ENCODE measurements at regions not wholly inside any gene's neighbourhood (a gene's known extent, or its start where the extent isn't known, plus 50 kb on each side); places are given as distances from the start of the nearest gene placed in this dataset.

DNA sequence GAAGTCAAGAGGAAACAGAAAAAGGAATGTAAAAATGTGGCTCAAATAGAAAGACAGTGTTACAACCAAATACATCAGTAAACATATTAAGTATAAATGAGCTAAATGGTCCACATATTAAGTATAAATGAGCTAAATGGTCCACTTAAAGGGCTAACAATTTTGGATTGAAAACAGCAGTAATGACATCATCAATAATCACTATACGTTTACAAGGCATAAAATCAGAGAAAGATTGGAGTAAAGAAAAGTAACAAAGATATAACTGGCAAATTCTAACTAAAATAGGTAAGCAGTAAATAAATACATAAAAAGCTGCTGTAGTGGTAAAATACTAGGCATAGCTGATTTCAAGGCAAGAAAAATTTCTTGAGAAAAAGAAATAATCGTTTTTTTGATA is 1298.4 kb upstream of the CELF2 start:
- DNase-seq (ENCODE audit: low read depth, low spot score) = no peak

DNA sequence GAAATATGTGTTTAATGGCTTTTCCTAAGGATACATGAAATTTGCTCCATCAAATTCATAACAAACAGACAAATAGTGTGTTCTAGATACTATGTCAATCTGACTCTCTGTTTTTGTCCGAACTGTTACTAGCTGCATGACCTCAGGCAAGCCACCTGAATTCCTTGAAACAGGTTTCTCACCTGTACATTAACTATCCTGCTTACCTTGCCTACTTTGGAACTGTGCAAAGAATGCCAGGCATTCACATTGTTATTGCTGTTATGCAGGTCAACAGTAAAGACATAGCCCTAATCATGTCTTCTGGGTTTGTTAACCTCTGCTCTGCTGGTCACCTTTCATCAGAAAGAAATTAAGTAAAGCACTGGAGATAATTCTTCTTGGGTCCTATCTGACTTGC is 1283.9 kb upstream of the CELF2 start:
- DNase-seq (ENCODE audit: low read depth, low spot score) = no peak

DNA sequence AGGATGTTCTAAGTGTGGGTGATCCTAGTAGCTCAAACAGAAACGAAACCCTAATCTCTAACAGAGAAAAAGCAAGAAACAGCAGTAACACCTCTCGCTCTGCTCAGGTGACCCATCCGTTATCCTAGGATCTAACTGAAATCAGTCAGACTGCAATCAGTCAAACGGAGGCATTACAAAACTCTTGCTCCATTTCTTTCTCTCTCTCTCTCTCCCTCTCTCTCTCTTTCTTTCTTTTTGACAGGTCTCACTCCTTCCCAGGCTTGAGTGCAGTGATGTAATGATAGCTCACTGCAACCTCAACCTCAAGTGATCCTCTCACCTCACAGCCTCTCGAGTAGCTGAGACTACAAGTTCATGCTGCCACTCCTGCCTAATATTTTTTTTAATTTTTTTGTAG is 1283.5 kb upstream of the CELF2 start:
- DNase-seq (ENCODE audit: low read depth, low spot score) = no peak

GRCh38 chr10:9735731-9736130 is 1281.9 kb upstream of the CELF2 start:
- DNase-seq (ENCODE audit: low read depth, low spot score) = no peak

- DNase-seq (ENCODE audit: low read depth, low spot score) = no peak
Measured at GRCh38 chr10:9743639-9744038, 1274.0 kb upstream of the CELF2 start.

DNA sequence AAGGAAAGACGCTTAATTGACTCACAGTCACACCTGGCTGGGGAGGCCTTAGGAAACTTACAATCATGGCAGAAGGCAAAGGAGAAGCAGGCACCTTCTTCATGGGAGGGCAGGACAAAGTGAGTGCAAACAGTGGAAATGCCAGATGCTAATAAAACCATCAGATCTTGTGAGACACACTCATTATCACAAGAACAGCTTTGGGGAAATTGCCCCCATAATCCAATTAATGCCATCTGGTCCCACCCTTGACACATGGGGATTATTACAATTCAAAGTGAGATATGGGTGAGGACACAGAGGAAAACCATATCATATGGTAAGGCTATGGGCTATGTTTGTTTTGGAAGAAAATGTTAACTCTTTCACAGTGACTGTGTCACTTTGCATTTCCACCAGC is 1272.5 kb upstream of the CELF2 start:
- DNase-seq (ENCODE audit: low read depth, low spot score) = no peak

GRCh38 chr10:9757176-9757575 is 1260.5 kb upstream of the CELF2 start:
- no peak for DNase-seq (ENCODE audit: low read depth, low spot score)

DNA sequence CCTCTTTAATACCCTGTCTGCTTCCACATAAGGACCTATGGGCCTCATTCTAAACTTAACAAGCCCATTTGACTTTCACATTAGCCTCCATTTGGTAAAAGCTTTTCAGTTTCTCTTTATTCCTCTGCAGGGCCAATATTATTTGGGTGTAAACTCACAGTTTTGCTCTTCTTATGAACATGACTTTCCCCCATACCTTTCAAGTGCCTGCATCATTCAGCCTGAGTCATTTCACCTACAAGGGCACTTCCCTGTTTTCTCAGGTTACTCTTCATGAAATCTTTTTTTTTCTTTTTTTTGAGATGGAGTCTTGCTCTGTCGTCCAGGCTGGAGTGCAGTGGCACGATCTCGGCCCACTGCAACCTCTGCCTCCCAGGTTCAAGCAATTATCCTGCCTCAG is 1258.1 kb upstream of the CELF2 start:
- DNase-seq (ENCODE audit: low read depth, low spot score) = no peak

- DNase-seq (ENCODE audit: low read depth, low spot score) = no peak
Measured at GRCh38 chr10:9762966-9763656, 1254.6 kb upstream of the CELF2 start.

DNA sequence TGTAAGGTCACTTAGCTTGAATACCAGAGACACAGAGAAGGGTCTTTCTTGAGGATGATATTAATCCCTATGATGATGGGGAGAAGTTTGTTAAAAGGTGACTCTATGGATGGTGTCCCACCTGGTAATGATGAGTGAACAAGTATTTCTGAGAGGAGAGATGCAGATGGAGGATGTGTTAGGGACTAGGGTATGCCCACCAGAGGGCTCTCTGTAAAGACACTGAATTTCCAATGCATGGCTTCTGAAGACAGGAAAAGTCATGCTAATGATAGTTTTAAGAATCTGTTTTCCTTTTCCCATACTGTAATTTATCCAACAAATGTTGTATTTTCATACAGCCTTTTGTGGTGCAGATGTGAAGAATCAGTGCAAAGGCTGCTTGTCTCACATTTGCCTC is 1250.9 kb upstream of the CELF2 start:
- no peak for DNase-seq (ENCODE audit: low read depth, low spot score)

DNA sequence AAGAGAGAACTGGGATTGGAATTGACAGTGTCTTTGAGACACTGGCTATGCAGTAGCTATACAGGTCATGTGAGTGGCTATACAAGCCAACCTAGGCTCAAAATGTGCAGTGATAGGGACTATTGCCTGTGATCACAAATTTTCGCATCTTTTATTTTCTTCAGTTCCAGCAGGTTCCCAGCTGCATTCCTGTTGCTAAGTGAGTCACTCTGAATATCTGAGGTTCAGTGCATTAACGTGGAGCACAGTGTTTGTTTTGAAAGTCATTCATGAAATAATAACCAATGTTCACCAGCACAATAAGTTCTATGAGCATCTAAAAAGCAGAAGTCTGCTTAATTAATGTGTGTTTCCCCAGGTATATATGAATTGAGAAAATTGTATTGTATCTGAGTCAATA is 1236.0 kb upstream of the CELF2 start:
- no peak for DNase-seq (ENCODE audit: low read depth, low spot score)

DNA sequence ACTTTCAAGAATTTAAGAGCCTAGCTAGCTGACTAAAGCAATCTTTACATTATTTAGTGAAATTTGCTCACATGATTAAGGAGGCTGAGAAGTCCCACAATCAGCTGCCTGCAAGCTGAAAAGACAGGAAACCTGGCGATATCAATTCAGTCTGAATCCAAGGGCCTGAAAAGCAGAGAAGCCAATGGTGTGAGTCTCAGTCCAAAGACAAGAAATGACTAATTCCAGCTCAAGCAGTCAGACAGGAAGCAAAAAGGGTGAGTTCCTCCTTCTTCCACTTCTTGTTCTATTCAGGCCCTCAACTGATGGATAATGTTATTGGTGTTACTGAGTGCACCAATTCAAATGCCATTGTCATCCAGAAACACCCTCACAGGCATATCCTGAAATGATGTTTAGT is 1231.6 kb upstream of the CELF2 start:
- no peak for DNase-seq (ENCODE audit: low read depth, low spot score)

- DNase-seq (ENCODE audit: low read depth, low spot score) = no peak
Measured at GRCh38 chr10:9786576-9786975, 1231.1 kb upstream of the CELF2 start.

DNA sequence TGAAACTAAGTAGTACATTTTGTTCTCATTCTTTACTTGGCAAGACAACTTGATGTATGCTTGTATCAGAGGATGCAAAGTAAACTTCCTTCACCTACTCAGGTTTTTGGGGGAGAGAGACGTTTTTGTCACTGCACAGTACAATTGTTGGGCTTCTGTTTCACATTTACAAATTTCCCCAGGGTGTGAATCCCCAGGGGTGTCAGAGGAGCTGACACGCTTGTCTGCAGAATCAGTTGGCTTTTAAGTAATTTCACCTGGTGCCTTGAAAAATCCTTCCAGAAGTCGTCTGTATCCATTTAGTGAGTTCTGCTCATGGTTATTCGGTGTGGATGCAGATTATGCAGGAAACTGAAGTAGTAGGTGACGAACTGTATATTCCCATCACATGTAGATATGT is 1227.7 kb upstream of the CELF2 start:
- no peak for DNase-seq (ENCODE audit: low read depth, low spot score)

GRCh38 chr10:9792181-9792580 is 1225.5 kb upstream of the CELF2 start:
- DNase-seq (ENCODE audit: low read depth, low spot score) = no peak

- DNase-seq (ENCODE audit: low read depth, low spot score) = no peak
Measured at GRCh38 chr10:9796564-9796963, 1221.1 kb upstream of the CELF2 start.

DNA sequence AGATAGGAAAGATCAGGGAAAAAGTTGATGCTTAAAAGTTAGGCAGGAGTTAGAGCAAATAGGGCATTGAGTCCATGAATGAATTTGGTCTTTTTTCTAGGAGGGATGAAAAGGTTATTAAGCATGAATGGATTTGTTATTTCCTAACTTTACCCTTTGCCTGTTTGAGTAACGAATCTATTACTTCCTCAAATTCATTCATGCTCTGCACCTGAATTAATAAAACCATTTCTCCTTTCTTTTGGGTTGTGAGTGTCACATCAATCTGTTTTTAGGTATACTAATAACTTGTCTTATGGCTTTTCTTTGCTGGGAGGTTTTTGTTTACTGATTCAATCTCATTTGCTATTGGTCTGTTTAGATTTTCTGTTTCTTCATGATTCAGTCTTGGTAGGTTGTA is 1217.7 kb upstream of the CELF2 start:
- no peak for DNase-seq (ENCODE audit: low read depth, low spot score)

DNA sequence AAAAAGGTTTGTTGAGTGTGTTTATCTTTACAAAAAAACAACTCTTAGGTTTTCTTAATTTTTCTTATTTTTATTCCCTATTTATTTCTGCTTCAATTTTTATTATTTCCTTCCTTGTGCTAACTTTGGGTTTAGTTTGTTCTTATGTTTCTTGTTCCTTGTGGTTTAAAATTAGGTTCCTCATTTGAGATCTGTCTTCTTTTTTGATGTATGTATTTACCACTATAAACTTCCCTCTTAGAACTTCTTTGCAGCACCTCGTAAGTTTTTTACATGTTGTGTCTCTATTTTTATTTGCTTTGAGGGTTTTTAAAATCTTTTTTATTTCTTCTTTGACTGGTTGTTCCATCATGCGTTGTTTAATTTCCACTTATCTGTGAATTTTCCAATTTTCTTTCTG is 1217.1 kb upstream of the CELF2 start:
- no peak for DNase-seq (ENCODE audit: low read depth, low spot score)

- DNase-seq (ENCODE audit: low read depth, low spot score) = no peak
Measured at GRCh38 chr10:9807846-9808245, 1209.8 kb upstream of the CELF2 start.

DNA sequence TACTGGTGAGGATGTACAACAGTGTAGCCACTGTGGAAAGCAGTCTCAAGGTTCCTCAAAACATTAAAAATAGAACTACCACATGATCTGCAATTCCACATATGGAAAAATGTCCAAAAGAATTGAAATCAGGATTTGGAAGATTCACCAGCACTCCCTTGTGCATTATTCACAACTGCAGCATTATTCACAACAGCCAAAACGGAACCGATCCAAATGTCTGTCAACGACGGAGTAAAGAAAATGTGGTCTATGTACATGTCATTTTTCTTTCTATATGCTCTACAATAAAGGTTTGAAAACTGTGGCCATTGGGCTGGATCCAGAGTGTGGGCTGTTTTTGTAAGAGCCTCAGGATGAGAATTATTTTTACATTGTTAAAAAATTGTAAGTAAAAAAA is 1206.1 kb upstream of the CELF2 start:
- DNase-seq (ENCODE audit: low read depth, low spot score) = no peak

GRCh38 chr10:9814285-9814864 is 1203.3 kb upstream of the CELF2 start:
- DNase-seq (ENCODE audit: low read depth, low spot score) = no peak

GRCh38 chr10:9819756-9820494 is 1197.7 kb upstream of the CELF2 start:
- DNase-seq (ENCODE audit: low read depth, low spot score) = no peak

GRCh38 chr10:9823268-9823930 is 1194.3 kb upstream of the CELF2 start:
- no peak for DNase-seq (ENCODE audit: low read depth, low spot score)

All from iPS DF 19.7 (cell line).